ENCODE measurements at regions not wholly inside any gene's neighbourhood (a gene's known extent, or its start where the extent isn't known, plus 50 kb on each side); places are given as distances from the start of the nearest gene placed in this dataset.

- TF ChIP-seq CTCF (IDR thresholded peaks at IDR 0.05) (no peak), EZH2 (IDR thresholded peaks at IDR 0.05) (no peak), EZH2phosphoT487 (IDR thresholded peaks at IDR 0.05) (no peak)
Observed at GRCh38 chr11:71366076-71366475, 82.1 kb downstream of the DHCR7 start.
